ENCODE measurements at regions not wholly inside any gene's neighbourhood (a gene's known extent, or its start where the extent isn't known, plus 50 kb on each side); places are given as distances from the start of the nearest gene placed in this dataset.

- H3K36me3 ChIP-seq = no peaks in the 10 kb centered on the region
- intact Hi-C loops (cut with DNase I) = no loop called here
- no peak for DNase-seq
These were observed 267.6 kb downstream of the METTL4 start for GRCh38 chr18:2303517-2304238.

GRCh38 chr18:2304378-2305175 lies 266.7 kb downstream of the METTL4 start:
- no peak overlapping the region for H3K27ac ChIP-seq
- DNase-seq = no peak
- no peak for TF ChIP-seq POLR2A (IDR thresholded peaks at IDR 0.05)
- TF ChIP-seq CTCF (IDR thresholded peaks at IDR 0.05) = no peak
- 22 to 31% methylated on average over 2 of the region's 2 CpGs for WGBS, 2 donors
- intact Hi-C loops (cut with DNase I) = no loop called here
- H3K9me3 ChIP-seq = no peaks in the 10 kb centered on the region
- no peaks in the 10 kb centered on the region for H3K36me3 ChIP-seq
- H3K27me3 ChIP-seq = no peaks in the 10 kb centered on the region
- H3K4me1 ChIP-seq = peaks cover 0 to 2% (median 0%) of the 10 kb centered on the region in 3 donors
- no peak overlapping the region for H3K4me3 ChIP-seq

More at GRCh38 chr18:2303517-2304238, 267.6 kb downstream of the METTL4 start:
- peaks cover 0 to 2% (median 0%) of the 10 kb centered on the region in 3 donors for H3K4me1 ChIP-seq
- H3K27ac ChIP-seq = no peak overlapping the region
- no peak for TF ChIP-seq POLR2A (IDR thresholded peaks at IDR 0.05)
- TF ChIP-seq CTCF (IDR thresholded peaks at IDR 0.05) = no peak
- no peaks in the 10 kb centered on the region for H3K27me3 ChIP-seq
- no peak overlapping the region for H3K4me3 ChIP-seq
- WGBS, 2 donors = 55 to 57% methylated on average over 2 of the region's 3 CpGs
- no peaks in the 10 kb centered on the region for H3K9me3 ChIP-seq

- no peak for TF ChIP-seq CTCF (IDR thresholded peaks at IDR 0.05)
- no peak for TF ChIP-seq POLR2A (IDR thresholded peaks at IDR 0.05)
- intact Hi-C loops (cut with DNase I) = no loop called here
- no peak for DNase-seq
- Histone ChIP-seq H3K27me3 (no peaks in the 10 kb centered on the region), H3K4me3 (no peak overlapping the region), H3K27ac (no peak overlapping the region), H3K9me3 (no peaks in the 10 kb centered on the region), H3K36me3 (no peaks in the 10 kb centered on the region), H3K4me1 (peaks cover 0 to 2% (median 0%) of the 10 kb centered on the region in 3 donors)
These were observed 264.7 kb downstream of the METTL4 start for GRCh38 chr18:2306606-2307005.

GRCh38 chr18:2310886-2311285 lies 260.4 kb downstream of the METTL4 start:
- no peak overlapping the region for H3K4me3 ChIP-seq
- no peaks in the 10 kb centered on the region for H3K36me3 ChIP-seq
- no peaks in the 10 kb centered on the region for H3K4me1 ChIP-seq
- no peak for DNase-seq
- TF ChIP-seq POLR2A (IDR thresholded peaks at IDR 0.05) = no peak
- no peaks in the 10 kb centered on the region for H3K27me3 ChIP-seq
- no peak overlapping the region for H3K27ac ChIP-seq
- intact Hi-C loops (cut with DNase I) = no loop called here
- H3K9me3 ChIP-seq = no peaks in the 10 kb centered on the region
- 87 to 96% methylated on average over 8 to 9 of the region's 9 CpGs for WGBS, 2 donors

- DNase-seq = no peak
- WGBS, 2 donors = 44 to 60% methylated on average over 4 of the region's 4 CpGs
- TF ChIP-seq POLR2A (IDR thresholded peaks at IDR 0.05) (no peak), CTCF (IDR thresholded peaks at IDR 0.05) (no peak)
- Histone ChIP-seq H3K27ac (no peak overlapping the region), H3K4me3 (no peak overlapping the region), H3K9me3 (no peaks in the 10 kb centered on the region), H3K36me3 (no peaks in the 10 kb centered on the region), H3K27me3 (no peaks in the 10 kb centered on the region), H3K4me1 (no peaks in the 10 kb centered on the region)
- intact Hi-C loops (cut with DNase I) = no loop called here
These were observed 258.9 kb downstream of the METTL4 start for GRCh38 chr18:2312440-2312839.

Data from esophagus squamous epithelium (tissue), 5 donors.